HG03571 (cell line): ENCODE measurements at regions not wholly inside any gene's neighbourhood (a gene's known extent, or its start where the extent isn't known, plus 50 kb on each side); places are given as distances from the start of the nearest gene placed in this dataset.

Source experiments
- ATAC-seq: cut with Tn5 transposase; IDR thresholded peaks from one replicate; pipeline ENCODE4 v1.9.1; 2021; ENCODE audit not compliant: unreplicated experiment

GRCh38 chr10:29858702-29859267, 200.6 kb downstream of the JCAD start:
- ATAC-seq = no peak

GRCh38 chr10:29857843-29858701, 201.3 kb downstream of the JCAD start:
- ATAC-seq = no peak

DNA sequence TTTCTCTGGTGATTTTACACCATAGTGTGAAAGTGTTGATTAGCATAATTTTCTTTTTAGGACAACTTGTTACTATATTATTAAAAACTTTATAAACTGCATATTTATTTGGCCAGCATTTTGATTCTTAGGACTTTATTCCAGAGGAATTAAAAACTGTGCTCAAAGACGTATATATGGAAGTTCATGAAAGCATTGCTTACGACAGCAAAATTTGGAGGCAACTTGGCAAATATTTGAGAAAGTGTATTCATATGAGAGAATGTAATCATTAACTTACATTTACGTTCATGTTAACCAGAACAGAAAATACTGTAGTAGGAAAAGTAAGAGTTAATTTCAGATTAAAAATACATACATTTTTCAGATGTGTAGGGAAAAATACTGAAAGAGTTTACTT, 203.1 kb downstream of the JCAD start:
- no peak for ATAC-seq

GRCh38 chr10:29853913-29854312, 205.5 kb downstream of the JCAD start:
- no peak for ATAC-seq

DNA sequence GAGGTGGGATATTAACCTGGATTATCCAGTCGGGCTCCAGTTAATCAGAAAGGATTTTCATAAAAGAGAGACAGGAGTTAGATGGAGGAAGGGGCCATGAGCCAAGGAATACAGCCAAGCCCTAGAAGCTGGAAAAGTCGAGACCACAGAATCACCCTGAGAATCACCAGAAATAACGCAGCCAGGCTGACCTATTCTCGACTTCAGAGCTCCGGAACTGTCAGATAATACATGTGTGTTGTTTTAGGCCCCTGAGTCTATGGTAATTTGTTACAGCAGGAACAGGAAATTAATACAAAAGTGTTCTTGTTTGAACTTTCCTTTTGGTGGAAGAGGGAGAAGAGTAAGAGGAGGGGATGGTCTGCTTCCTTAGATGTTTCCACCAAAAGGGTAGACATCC, 208.1 kb downstream of the JCAD start:
- ATAC-seq = no peak

- ATAC-seq = no peak
These were observed 209.0 kb downstream of the JCAD start for GRCh38 chr10:29850371-29850770.

DNA sequence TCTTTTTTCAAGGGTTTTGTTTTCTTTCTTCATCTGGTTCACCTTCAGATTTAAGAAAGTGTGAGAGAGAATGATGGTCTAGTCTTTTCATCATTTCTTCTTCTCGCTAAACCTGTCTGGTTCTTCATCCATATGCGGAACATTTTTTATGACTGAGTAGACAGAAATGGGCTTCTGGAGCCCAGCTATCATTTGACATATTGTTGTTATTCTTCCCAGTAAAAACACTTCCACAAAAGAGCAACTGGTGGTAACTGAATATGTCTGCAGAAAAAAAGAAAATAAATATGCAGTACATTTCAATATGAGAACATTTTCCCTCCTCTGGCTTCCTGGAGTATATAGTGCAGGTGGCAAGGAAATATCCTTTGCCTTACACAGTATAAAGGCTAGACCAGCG, 209.5 kb downstream of the JCAD start:
- ATAC-seq = no peak

DNA sequence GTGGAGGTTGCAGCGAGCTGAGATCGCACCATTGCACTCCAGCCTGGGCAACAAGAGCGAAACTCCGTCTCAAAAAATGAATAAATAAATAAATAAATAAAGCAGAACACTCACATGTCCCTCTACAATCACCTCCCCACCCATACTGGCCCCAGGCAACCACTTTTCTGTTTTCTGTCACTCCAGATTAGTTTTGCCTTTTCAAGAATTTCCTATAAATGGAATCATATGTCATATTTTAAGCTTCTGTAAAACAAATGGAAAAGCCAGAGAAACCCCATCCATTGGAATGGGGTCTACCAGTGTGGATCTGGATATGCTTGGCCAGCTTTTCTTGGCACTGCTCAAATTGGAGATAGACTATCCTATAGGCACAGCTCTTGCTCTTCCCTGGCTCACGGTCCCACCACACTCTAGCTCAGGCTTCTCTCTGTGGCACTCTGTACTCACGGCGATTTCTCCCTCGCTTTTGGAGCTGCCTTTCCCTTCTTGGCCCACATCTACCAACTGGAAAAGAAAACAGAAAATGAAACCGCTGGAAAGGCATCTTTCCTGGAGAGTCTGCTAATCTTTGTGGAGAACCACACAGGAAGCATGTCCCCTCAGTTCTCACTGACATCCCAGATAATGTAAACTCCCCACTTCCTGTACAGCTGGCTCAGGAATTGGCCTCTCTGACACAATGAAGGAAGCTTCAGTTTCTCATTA, 210.1 kb downstream of the JCAD start:
- ATAC-seq = no peak

DNA sequence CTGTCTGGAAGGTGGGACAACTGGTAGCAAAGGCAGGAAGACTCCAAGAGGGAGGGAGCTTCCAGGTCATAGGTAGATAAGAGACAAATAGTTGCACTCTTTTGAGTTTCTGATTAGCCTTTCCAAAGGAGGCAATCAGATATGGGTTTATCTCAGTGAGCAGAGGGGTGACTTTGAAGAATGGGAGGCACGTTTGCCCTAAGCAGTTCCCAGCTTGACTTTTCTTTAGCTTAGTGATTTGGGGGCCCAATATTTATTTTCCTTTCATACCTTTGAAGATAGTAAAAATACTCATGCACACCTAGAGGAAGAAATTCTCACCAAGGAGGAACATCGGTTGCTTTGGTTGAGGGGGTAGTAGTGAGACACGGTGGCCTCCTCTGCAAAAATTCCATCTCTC, 212.1 kb upstream of the SVIL start:
- ATAC-seq = no peak

DNA sequence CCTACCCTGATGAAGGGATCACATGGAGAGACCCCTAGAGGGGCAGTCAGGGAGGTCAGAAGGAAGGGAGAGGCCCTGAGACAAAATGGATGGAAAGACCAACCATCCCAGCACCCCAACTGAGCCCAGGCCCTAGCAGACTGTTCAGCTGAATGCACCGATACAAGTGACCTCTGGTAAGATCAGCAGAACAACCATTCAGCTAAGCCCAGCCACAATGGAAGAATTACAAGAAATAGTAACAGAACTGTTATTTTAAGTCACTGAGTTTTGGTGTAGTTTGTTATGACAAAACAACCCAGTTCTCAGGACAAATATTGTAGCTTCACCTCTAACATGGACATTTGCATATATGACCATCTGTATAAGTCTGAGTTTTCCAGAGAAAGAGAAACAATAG, 210.4 kb upstream of the SVIL start:
- no peak for ATAC-seq

GRCh38 chr10:29843143-29843542, 208.4 kb upstream of the SVIL start:
- ATAC-seq = no peak

DNA sequence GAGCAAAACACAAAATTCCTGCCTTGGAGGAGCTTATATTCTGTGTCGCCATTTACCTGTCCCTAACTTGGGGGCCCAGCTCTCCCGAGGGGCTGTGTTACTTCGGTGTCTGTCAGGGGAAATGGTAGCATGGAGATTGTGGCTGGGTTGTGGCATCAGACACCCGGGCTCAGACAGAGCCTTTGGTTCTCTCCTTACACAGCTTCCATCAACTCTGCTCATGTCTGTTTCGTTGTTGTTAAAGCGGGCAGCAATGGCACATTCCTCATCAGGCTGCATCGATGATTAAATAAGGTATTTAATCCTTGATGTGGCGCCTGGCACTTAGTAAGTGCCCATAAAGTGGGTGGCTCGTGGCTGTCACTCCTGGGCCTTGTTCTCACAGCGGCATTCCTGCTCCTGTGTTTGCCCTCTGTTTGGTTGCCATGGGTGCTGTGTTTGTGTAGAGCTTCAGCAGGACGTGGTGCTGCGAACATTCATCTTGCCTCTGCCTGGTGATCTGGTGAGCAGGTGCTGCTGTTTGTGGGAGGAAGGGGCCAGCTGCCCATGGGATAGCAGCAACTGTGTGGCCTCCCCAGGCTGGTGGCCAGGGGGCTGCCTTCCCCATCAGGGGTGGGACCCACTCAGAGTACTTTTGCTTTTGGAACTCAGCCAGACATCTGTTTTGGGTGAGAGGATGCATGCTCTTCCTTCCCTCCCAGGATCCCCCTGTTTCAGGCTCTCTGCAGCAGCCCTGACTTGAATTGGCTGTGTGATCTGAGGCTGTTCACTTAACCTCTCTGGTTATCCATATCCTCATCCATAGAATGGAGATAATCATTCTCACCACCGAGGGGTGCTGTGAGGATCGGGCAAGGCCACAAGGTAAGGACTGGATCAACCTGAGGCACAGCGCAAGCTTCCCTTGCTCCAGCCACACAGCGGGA, 207.2 kb upstream of the SVIL start:
- ATAC-seq = no peak

DNA sequence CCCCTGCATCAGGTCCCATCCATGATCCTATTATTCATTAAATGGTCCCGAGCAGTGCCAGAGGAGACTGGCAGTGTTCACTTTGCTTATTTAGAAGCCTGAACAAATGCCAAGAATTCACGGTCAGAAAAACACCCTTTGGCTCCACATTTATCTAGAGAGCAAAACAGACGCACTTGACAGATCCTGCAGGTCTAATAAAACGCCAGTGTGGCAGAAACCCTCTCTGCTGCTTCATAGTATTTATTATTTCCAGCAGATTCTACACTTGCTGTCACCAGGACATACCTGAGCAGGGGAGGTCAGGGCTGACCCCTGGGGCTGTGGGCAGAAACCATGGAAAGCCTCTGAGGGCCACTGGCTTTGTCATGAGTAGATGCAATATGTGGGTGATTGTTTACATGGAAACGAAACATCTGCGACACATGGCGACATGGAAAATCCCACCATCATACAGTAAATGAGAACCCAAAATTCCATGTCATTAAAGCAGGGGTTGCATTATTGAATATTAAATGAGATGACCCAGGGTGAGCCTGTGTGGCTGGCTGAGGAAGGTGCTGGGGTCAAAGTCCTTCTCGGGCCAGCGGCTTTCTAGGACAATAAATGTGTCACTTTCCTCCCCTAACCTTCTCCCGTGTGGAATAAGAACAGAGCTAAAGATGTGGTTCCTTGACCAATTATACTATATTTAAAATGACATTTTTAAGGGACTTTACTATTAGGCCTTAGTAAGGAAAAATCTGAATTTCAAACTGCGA, 205.9 kb upstream of the SVIL start:
- no peak for ATAC-seq

- ATAC-seq = no peak
These were observed 205.2 kb upstream of the SVIL start for GRCh38 chr10:29839826-29840515.

DNA sequence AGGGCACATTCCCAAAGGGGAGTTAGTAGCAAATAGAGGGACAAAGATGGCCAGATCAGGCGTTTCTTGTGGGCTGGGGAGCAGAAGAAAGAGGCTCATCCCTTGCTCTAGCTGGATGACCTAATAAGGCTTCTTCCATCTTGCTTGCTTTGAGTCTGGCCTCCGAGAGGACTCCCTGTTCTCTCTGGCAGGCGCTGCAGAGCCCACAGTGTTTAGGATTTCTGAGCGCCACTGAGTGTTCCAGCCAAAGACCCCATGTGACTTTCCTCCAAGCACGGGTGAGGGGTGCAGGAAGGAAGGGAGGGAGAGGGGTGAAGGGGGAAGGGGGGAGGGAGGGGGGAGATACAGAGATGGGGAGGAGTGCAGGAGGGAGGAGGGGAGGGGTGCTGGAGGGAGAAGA, 203.8 kb upstream of the SVIL start:
- no peak for ATAC-seq

- ATAC-seq = no peak
These were observed 202.8 kb upstream of the SVIL start for GRCh38 chr10:29837586-29837985.

GRCh38 chr10:29836396-29836795, 201.6 kb upstream of the SVIL start:
- ATAC-seq = no peak

GRCh38 chr10:29835055-29835454, 200.3 kb upstream of the SVIL start:
- no peak for ATAC-seq
